ENCODE measurements at regions not wholly inside any gene's neighbourhood (a gene's known extent, or its start where the extent isn't known, plus 50 kb on each side); places are given as distances from the start of the nearest gene placed in this dataset.

DNA sequence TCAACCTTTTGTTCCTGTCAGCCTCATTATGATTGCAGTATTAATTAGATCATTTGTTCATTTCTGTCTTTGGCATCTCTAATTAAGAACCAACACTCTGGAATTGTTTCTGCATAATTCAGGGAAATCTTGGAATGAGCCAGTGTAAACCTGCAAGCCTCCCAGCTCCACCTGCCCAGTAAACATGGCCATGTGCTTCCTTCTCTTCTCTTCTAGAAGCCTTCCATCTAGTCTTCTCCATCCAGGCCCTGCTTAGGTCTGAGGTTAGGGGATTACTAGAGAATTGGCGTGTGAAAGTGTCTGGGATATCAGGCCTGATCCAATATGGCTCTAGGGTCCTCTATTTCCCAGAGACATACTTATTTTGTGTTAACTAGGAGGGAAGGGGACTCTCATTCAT lies 528.0 kb downstream of the AACS start:
- H3K27ac ChIP-seq, result no peak overlapping the region
- no peaks in the 10 kb centered on the region for H3K4me1 ChIP-seq
- H3K36me3 ChIP-seq, result no peaks in the 10 kb centered on the region
- no peak for ATAC-seq
- no peak for DNase-seq
- 45 to 77% (median 65%) methylated on average over 1 of the region's 1 CpG for WGBS, 4 donors
- no peak overlapping the region for H3K4me3 ChIP-seq
- TF ChIP-seq, protein P1, sequence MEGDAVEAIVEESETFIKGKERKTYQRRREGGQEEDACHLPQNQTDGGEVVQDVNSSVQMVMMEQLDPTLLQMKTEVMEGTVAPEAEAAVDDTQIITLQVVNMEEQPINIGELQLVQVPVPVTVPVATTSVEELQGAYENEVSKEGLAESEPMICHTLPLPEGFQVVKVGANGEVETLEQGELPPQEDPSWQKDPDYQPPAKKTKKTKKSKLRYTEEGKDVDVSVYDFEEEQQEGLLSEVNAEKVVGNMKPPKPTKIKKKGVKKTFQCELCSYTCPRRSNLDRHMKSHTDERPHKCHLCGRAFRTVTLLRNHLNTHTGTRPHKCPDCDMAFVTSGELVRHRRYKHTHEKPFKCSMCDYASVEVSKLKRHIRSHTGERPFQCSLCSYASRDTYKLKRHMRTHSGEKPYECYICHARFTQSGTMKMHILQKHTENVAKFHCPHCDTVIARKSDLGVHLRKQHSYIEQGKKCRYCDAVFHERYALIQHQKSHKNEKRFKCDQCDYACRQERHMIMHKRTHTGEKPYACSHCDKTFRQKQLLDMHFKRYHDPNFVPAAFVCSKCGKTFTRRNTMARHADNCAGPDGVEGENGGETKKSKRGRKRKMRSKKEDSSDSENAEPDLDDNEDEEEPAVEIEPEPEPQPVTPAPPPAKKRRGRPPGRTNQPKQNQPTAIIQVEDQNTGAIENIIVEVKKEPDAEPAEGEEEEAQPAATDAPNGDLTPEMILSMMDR (IDR thresholded peaks at IDR 0.05), result no peak
- no peak for TF ChIP-seq POLR2A (IDR thresholded peaks at IDR 0.05)
- intact Hi-C loops (cut with DNase I), result no loop called here
- H3K9me3 ChIP-seq, result peaks cover 0 to 19% (median 0%) of the 10 kb centered on the region in 12 donors
- H3K27me3 ChIP-seq, result no peaks in the 10 kb centered on the region

DNA sequence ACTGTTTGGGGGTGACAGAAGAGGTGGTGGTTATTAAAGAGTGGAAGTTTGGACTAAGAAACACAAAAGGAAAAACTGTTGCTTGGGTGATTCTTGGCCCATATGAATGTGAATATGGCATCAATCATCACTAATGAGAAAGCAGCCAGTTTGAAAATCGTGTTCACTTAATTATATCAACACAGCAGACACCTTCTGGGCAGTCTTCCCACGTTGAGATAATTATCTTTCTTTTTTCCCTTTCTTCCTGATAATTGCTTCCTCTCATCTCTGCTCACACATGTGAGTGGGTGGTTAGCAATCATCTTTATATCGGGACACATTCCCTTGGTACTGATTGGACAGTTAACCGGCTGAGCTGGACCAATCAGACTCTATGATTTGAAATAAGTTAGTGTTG lies 539.7 kb downstream of the AACS start:
- TF ChIP-seq POLR2A (IDR thresholded peaks at IDR 0.05), result no peak
- TF ChIP-seq, protein P1 (IDR thresholded peaks at IDR 0.05), result no peak
- Histone ChIP-seq H3K9me3 (peaks cover 0 to 5% (median 0%) of the 10 kb centered on the region in 12 donors), H3K27me3 (no peaks in the 10 kb centered on the region), H3K4me3 (no peak overlapping the region), H3K36me3 (no peaks in the 10 kb centered on the region), H3K27ac (no peak overlapping the region), H3K4me1 (no peaks in the 10 kb centered on the region)
- intact Hi-C loops (cut with DNase I), result no loop called here
- no peak for DNase-seq
- ATAC-seq, result no peak
- WGBS, 4 donors, result 51 to 58% (median 54%) methylated on average over 4 of the region's 4 CpGs

DNA sequence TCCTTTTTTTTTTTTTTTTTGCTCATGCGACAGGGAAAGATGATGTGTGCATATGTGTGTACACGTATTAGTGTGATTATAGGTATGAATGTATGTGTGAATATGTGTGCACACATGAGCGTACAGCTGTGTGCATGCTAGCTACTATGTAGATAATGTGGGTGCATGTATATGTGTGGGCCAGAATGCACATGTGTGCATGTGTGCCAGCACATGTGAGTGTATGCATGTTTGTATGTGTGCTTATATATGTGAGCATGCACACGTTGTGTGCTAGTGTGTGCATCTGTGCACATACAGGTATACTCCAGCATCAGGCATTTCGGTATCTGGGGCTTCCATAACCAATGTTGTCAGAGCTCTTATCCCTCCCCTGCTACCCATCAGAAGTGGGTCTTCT lies 541.1 kb downstream of the AACS start:
- Histone ChIP-seq H3K36me3 (no peaks in the 10 kb centered on the region), H3K27me3 (no peaks in the 10 kb centered on the region), H3K27ac (no peak overlapping the region), H3K4me3 (no peak overlapping the region), H3K4me1 (no peaks in the 10 kb centered on the region), H3K9me3 (peaks cover 0 to 5% (median 0%) of the 10 kb centered on the region in 12 donors)
- intact Hi-C loops (cut with DNase I), result no loop called here
- DNase-seq (no peak), ATAC-seq (no peak)
- no peak for TF ChIP-seq POLR2A (IDR thresholded peaks at IDR 0.05)
- TF ChIP-seq, protein P1 (IDR thresholded peaks at IDR 0.05), result no peak
- WGBS, 4 donors, result 82 to 88% (median 85%) methylated on average over 5 of the region's 5 CpGs

DNA sequence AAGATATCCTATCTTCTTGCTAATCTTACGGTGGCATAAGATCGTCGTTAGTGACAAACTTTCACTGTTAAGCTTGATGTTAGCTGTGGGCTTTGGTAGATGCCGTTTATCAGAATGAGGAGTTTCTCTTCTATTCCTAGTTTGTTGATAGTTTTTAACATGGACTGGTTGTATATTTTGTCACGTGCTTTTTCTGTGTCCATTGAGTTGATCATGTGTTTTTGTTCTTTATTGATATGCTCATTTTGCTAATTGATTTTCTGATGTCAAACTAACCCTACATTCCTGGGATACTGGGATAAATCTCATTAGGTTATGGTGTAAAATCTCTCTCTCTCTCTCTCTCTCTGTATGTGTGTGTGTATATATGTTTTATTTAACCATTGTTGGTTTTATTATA lies 545.1 kb downstream of the AACS start:
- H3K27ac ChIP-seq, result no peak overlapping the region
- no peaks in the 10 kb centered on the region for H3K4me1 ChIP-seq
- WGBS, 4 donors, result 65 to 76% (median 73%) methylated on average over 5 of the region's 5 CpGs
- H3K27me3 ChIP-seq, result no peaks in the 10 kb centered on the region
- no peak for TF ChIP-seq POLR2A (IDR thresholded peaks at IDR 0.05)
- TF ChIP-seq, protein P1 (IDR thresholded peaks at IDR 0.05), result no peak
- peaks cover 0 to 8% (median 0%) of the 10 kb centered on the region in 12 donors for H3K9me3 ChIP-seq
- no peak for ATAC-seq
- no peak for DNase-seq
- H3K36me3 ChIP-seq, result no peaks in the 10 kb centered on the region
- intact Hi-C loops (cut with DNase I), result no loop called here
- no peak overlapping the region for H3K4me3 ChIP-seq

All from heart left ventricle (tissue), 16 donors.